BE2C (cell line): ENCODE measurements at regions not wholly inside any gene's neighbourhood (a gene's known extent, or its start where the extent isn't known, plus 50 kb on each side); places are given as distances from the start of the nearest gene placed in this dataset.
"Not testable (repeated sequence)": the region's sequence is repeated elsewhere in the genome, so short reads cannot be mapped to it uniquely, and the experiment has no call there.

Experiments
- DNase-seq: peaks from one replicate; pipeline ENCODE4 v3.0.0-alpha.2; 2020
- H3K27me3 ChIP-seq: fragments of 250-450 bp; sonication (Bioruptor Pico); 2 replicates; pipeline ENCODE4 v1.5.1; 2020; ENCODE audit warnings: mild to moderate bottlenecking
- H3K36me3 ChIP-seq: fragments of 250-450 bp; sonication (Bioruptor Pico); 2 replicates; pipeline ENCODE4 v1.5.1; 2020; ENCODE audit warnings: mild to moderate bottlenecking
- H3K4me1 ChIP-seq: fragments of 250-450 bp; sonication (Bioruptor Pico); 2 replicates; pipeline ENCODE4 v1.5.1; 2020
- H3K4me3 ChIP-seq: 2 replicates; pipeline ENCODE4 v1.5.1; 2011; ENCODE audit warnings: low read depth, low read length
- H3K9me3 ChIP-seq: fragments of 250-450 bp; sonication (Bioruptor Pico); 2 replicates; pipeline ENCODE4 v1.5.1; 2020
- CTCF ChIP-seq: IDR thresholded peaks from 2 replicates; pipeline ENCODE4 v1.5.1; 2012; ENCODE audit warnings: mild to moderate bottlenecking, low read depth, low read length

GRCh38 chr14:83071888-83072501, 1538.3 kb upstream of the SEL1L start:
- H3K36me3 ChIP-seq: no peaks in the 10 kb centered on the region
- no peaks in the 10 kb centered on the region for H3K27me3 ChIP-seq
- TF ChIP-seq CTCF: peak; percentile 35
- H3K4me3 ChIP-seq: no peak overlapping the region
- no peak for DNase-seq
- no peaks in the 10 kb centered on the region for H3K9me3 ChIP-seq
- H3K4me1 ChIP-seq: no peaks in the 10 kb centered on the region

- no peak for DNase-seq
- no peaks in the 10 kb centered on the region for H3K4me1 ChIP-seq
- no peaks in the 10 kb centered on the region for H3K27me3 ChIP-seq
- no peaks in the 10 kb centered on the region for H3K9me3 ChIP-seq
- H3K4me3 ChIP-seq: no peak overlapping the region
- no peaks in the 10 kb centered on the region for H3K36me3 ChIP-seq
- no peak for TF ChIP-seq CTCF
These were observed 1551.5 kb upstream of the SEL1L start for GRCh38 chr14:83085136-83085535.

DNA sequence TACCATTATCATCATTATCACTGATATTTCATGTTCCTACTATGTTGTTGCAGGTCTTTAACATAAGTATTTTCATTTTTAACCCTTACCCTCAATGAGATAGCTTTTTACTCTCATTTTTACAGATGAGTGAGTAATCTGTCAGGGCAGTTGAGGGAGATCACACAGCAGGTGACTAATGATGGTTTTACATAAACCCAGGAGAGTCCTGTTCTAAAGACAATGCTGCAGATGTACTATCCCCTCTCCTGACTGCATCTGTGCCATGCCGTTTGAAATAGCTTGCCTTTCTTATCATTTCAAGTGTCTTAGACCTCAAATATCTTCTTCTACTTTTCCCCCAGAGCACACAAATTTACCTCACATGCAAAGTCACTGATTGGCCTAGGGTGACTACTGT, 1552.1 kb upstream of the SEL1L start:
- DNase-seq: no peak
- no peaks in the 10 kb centered on the region for H3K36me3 ChIP-seq
- no peaks in the 10 kb centered on the region for H3K27me3 ChIP-seq
- H3K9me3 ChIP-seq: no peaks in the 10 kb centered on the region
- no peaks in the 10 kb centered on the region for H3K4me1 ChIP-seq
- TF ChIP-seq CTCF: no peak
- no peak overlapping the region for H3K4me3 ChIP-seq

GRCh38 chr14:83091991-83092956, 1558.6 kb upstream of the SEL1L start:
- not testable (repeated sequence) for DNase-seq, H3K36me3 ChIP-seq, H3K4me1 ChIP-seq, H3K27me3 ChIP-seq, H3K9me3 ChIP-seq, H3K4me3 ChIP-seq

- Histone ChIP-seq H3K4me1 (no peaks in the 10 kb centered on the region), H3K36me3 (no peaks in the 10 kb centered on the region), H3K27me3 (no peaks in the 10 kb centered on the region), H3K9me3 (no peaks in the 10 kb centered on the region), H3K4me3 (no peak overlapping the region)
- no peak for DNase-seq
- TF ChIP-seq CTCF: no peak
These were observed 1562.4 kb upstream of the SEL1L start for GRCh38 chr14:83096092-83096491.

- Histone ChIP-seq H3K4me1 (no peaks in the 10 kb centered on the region), H3K36me3 (no peaks in the 10 kb centered on the region), H3K4me3 (no peak overlapping the region), H3K9me3 (peaks cover 3% of the 10 kb centered on the region), H3K27me3 (no peaks in the 10 kb centered on the region)
- TF ChIP-seq CTCF: no peak
- no peak for DNase-seq
These were observed 1568.2 kb upstream of the SEL1L start for GRCh38 chr14:83101846-83102245.
